Limb (tissue), 2 donors: ENCODE measurements at regions not wholly inside any gene's neighbourhood (a gene's known extent, or its start where the extent isn't known, plus 50 kb on each side); places are given as distances from the start of the nearest gene placed in this dataset.

Experiments used
- DNase-seq, 2 donors: peaks; one replicate each; pipeline ENCODE4 v3.0.0-alpha.2; 2016; ENCODE audit errors: extremely low spot score in 2 of 2

- no peak for DNase-seq
Observed at GRCh38 chr16:20259541-20259940, 67.8 kb downstream of the GP2 start.

- DNase-seq = no peak
Observed at GRCh38 chr16:20257234-20257633, 70.1 kb downstream of the GP2 start.

GRCh38 chr16:20255002-20255401 is 72.3 kb downstream of the GP2 start:
- DNase-seq = no peak

- DNase-seq = no peak
Observed at GRCh38 chr16:20253825-20254224, 73.5 kb downstream of the GP2 start.

GRCh38 chr16:20249211-20249610 is 78.1 kb downstream of the GP2 start:
- DNase-seq = no peak

GRCh38 chr16:20247076-20247475 is 80.2 kb downstream of the GP2 start:
- no peak for DNase-seq

GRCh38 chr16:20243731-20244281 is 83.5 kb downstream of the GP2 start:
- no peak for DNase-seq

- DNase-seq = peak in 1 of 2 donors; percentile 24
Observed at GRCh38 chr16:20242568-20243255, 84.6 kb downstream of the GP2 start.

- no peak for DNase-seq
Observed at GRCh38 chr16:20241321-20241720, 86.0 kb downstream of the GP2 start.

- no peak for DNase-seq
Observed at GRCh38 chr16:20236579-20237289, 90.6 kb downstream of the GP2 start.

GRCh38 chr16:20225228-20225733 is 102.0 kb downstream of the GP2 start:
- no peak for DNase-seq

- no peak for DNase-seq
Observed at GRCh38 chr16:20221208-20221607, 106.1 kb downstream of the GP2 start.

- DNase-seq = no peak
Observed at GRCh38 chr16:20218093-20218492, 109.2 kb downstream of the GP2 start.

- no peak for DNase-seq
Observed at GRCh38 chr16:20216591-20217217, 110.6 kb downstream of the GP2 start.

- no peak for DNase-seq
Observed at GRCh38 chr16:20214401-20214800, 112.9 kb downstream of the GP2 start.

- DNase-seq = no peak
Observed at GRCh38 chr16:20203272-20203671, 124.0 kb downstream of the GP2 start.

- no peak for DNase-seq
Observed at GRCh38 chr16:20202747-20203146, 124.6 kb downstream of the GP2 start.

GRCh38 chr16:20192801-20193200 is 119.1 kb upstream of the GPR139 start:
- no peak for DNase-seq

- no peak for DNase-seq
Observed at GRCh38 chr16:20191566-20191965, 117.9 kb upstream of the GPR139 start.

GRCh38 chr16:20181949-20182348 is 108.3 kb upstream of the GPR139 start:
- DNase-seq = no peak

GRCh38 chr16:20181416-20181815 is 107.7 kb upstream of the GPR139 start:
- no peak for DNase-seq

GRCh38 chr16:20178297-20178696 is 104.6 kb upstream of the GPR139 start:
- DNase-seq = no peak
